Progenitor cell of endocrine pancreas (in vitro differentiated cells): ENCODE measurements at regions not wholly inside any gene's neighbourhood (a gene's known extent, or its start where the extent isn't known, plus 50 kb on each side); places are given as distances from the start of the nearest gene placed in this dataset.

Source experiments
- DNase-seq: peaks from one replicate; pipeline ENCODE4 v3.0.0; 2021; ENCODE audit warnings: low spot score; ENCODE audit not compliant: unreplicated experiment
- H3K27ac Mint-ChIP-seq: 2 replicates; pipeline ENCODE4 v1.8.0; 2021; ENCODE audit warnings: mild to moderate bottlenecking, moderate library complexity, mixed read lengths
- H3K27me3 Mint-ChIP-seq: 2 replicates; pipeline ENCODE4 v1.8.0; 2021; ENCODE audit warnings: mixed read lengths
- H3K36me3 Mint-ChIP-seq: 2 replicates; pipeline ENCODE4 v1.8.0; 2022; ENCODE audit warnings: mixed read lengths; ENCODE audit not compliant: insufficient read depth
- H3K4me1 Mint-ChIP-seq: 2 replicates; pipeline ENCODE4 v1.8.0; 2021; ENCODE audit warnings: low read depth, mixed read lengths
- H3K4me3 Mint-ChIP-seq: 2 replicates; pipeline ENCODE4 v1.8.0; 2021; ENCODE audit warnings: low read depth, mild to moderate bottlenecking, moderate library complexity, mixed read lengths
- H3K9me3 Mint-ChIP-seq: 2 replicates; pipeline ENCODE4 v1.8.0; 2021; ENCODE audit warnings: low read depth, mixed read lengths
- TF ChIP-seq, protein P1 (sequence below): fragments of 200-600 bp; sonication (generic); IDR thresholded peaks from one replicate; pipeline ENCODE4 v1.5.0; 2021; ENCODE audit warnings: antibody characterized with exemption, mild to moderate bottlenecking; ENCODE audit not compliant: unreplicated experiment

DNA sequence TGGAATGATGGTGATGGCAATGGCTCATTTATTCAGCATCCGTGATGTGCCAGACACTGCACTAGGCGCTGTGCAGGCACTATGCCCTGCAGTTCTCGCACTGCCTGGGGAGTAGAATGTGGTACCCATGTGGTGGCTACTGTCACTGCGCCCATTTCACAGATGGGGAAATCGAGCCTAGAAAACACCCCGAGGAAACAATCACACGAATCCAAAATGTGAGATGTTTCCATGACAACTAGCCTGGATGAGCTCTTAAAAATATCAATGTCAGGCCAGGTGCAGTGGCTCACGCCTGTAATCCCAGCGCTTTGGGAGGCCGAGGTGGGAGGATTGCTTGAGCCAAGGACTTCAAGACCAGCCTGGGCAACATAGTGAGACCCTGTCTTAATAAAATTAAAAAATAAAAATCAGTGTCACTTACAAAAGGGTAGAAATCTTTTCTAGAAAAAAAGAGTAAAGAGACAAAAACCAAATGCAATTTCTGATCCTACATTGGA, 57.9 kb upstream of the TNRC6A start:
- TF ChIP-seq, protein P1, sequence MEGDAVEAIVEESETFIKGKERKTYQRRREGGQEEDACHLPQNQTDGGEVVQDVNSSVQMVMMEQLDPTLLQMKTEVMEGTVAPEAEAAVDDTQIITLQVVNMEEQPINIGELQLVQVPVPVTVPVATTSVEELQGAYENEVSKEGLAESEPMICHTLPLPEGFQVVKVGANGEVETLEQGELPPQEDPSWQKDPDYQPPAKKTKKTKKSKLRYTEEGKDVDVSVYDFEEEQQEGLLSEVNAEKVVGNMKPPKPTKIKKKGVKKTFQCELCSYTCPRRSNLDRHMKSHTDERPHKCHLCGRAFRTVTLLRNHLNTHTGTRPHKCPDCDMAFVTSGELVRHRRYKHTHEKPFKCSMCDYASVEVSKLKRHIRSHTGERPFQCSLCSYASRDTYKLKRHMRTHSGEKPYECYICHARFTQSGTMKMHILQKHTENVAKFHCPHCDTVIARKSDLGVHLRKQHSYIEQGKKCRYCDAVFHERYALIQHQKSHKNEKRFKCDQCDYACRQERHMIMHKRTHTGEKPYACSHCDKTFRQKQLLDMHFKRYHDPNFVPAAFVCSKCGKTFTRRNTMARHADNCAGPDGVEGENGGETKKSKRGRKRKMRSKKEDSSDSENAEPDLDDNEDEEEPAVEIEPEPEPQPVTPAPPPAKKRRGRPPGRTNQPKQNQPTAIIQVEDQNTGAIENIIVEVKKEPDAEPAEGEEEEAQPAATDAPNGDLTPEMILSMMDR = no peak
- DNase-seq = no peak
- Mint-ChIP-seq H3K9me3 (no peaks in the 10 kb centered on the region), H3K27me3 (peaks cover 10% of the 10 kb centered on the region), H3K36me3 (no peaks in the 10 kb centered on the region), H3K4me3 (no peak overlapping the region), H3K27ac (no peak overlapping the region), H3K4me1 (no peaks in the 10 kb centered on the region)

DNA sequence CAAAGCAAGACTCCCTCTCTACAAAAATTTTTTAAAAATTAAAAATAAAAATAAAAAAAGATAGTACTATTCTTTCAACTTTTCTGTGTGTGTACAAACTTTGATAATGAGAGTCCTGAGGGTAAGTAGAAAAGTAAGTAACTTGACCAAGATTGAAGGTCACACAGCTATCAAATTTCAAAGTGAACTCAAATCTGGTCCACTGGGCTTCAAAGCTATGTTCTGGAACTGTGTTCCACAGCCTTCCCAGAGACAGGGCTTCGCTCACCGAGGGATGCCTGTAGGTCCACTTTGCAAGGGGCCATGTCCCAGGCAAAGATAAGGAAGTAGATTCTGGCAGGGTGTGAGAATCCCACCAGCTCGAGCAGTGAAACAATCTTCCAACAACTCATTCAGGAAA, 56.3 kb upstream of the TNRC6A start:
- TF ChIP-seq, protein P1 = no peak
- H3K36me3 Mint-ChIP-seq = no peaks in the 10 kb centered on the region
- H3K9me3 Mint-ChIP-seq = no peaks in the 10 kb centered on the region
- H3K27ac Mint-ChIP-seq = no peak overlapping the region
- H3K4me3 Mint-ChIP-seq = no peak overlapping the region
- DNase-seq = no peak
- H3K27me3 Mint-ChIP-seq = peaks cover 10% of the 10 kb centered on the region
- H3K4me1 Mint-ChIP-seq = no peaks in the 10 kb centered on the region

DNA sequence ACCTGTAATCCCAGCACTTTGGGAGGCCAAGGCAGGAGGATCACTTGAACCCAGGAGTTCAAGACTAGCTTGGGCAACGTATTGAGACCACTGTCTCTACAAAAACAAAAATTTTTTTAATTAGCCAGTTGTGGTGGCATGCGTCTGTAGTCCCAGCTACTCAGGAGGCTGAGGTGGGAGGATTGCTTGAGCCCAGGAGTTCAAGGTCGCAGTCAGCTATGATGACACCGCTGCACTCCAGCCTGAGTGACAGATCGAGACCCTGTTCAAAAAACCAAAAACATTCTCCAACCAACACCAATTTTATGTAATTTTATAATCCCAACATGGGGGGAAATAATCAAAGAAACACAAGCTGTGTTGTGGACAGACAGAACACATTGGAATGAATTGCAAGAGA, 54.6 kb upstream of the TNRC6A start:
- no peaks in the 10 kb centered on the region for H3K9me3 Mint-ChIP-seq
- TF ChIP-seq, protein P1 = no peak
- H3K27me3 Mint-ChIP-seq = peaks cover 10% of the 10 kb centered on the region
- H3K36me3 Mint-ChIP-seq = no peaks in the 10 kb centered on the region
- H3K27ac Mint-ChIP-seq = no peak overlapping the region
- no peak for DNase-seq
- H3K4me3 Mint-ChIP-seq = no peak overlapping the region
- H3K4me1 Mint-ChIP-seq = no peaks in the 10 kb centered on the region

DNA sequence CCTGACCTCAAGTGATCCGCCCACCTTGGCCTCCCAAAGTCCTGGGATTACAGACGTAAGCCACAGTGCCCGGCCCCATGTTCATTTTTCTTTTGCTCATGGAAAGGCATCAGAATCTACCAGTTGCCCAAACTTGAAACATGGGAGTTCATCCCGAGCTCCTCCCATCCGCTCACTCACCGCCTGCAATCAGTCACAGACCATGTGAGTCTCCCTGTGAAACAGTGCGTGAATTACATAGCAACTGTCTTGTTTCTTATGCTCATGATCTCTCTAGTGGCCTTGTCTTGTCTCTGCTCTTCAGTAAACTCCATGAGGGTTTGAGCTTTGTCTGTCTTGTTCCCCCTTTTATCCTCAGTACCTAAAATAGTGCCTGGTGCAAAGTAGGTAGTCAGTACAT, 52.1 kb upstream of the TNRC6A start:
- DNase-seq = no peak
- Mint-ChIP-seq H3K4me3 (no peak overlapping the region), H3K27me3 (no peaks in the 10 kb centered on the region), H3K4me1 (peaks cover 2% of the 10 kb centered on the region), H3K36me3 (no peaks in the 10 kb centered on the region), H3K9me3 (no peaks in the 10 kb centered on the region), H3K27ac (no peak overlapping the region)
- TF ChIP-seq, protein P1 = no peak
